ENCODE measurements at regions not wholly inside any gene's neighbourhood (a gene's known extent, or its start where the extent isn't known, plus 50 kb on each side); places are given as distances from the start of the nearest gene placed in this dataset.

DNA sequence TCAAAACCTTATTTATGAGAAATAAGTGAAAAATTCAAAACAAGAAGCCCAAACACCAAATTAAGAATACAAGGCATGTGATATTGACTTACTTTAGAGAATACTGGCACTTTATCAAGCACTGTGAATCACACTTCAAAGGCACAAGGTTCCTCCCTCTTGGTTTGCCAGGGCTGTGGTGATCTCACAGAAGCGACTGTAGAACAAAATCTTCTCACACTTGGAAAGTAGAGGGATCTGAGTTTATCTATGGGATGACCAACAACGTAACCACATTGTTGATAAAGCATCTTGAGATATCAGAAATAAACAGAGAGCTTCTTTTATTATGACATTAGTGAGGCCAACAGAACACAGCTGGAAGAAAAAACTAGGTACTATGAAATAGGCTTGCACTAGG lies 295.9 kb downstream of the NFIB start:
- TF ChIP-seq TCF4 (CRISPR knock-in tag; IDR thresholded peaks at IDR 0.05; ENCODE audit: borderline replicate concordance) = no peak
- TF ChIP-seq RARB (CRISPR knock-in tag; IDR thresholded peaks at IDR 0.05) = no peak
- no peak for ATAC-seq

- TF ChIP-seq BACH2 (CRISPR knock-in tag; IDR thresholded peaks at IDR 0.05; ENCODE audit: borderline replicate concordance) (no peak), OSR1 (CRISPR knock-in tag; IDR thresholded peaks at IDR 0.05) (no peak), POU6F1 (CRISPR knock-in tag; IDR thresholded peaks at IDR 0.05; ENCODE audit: borderline replicate concordance, low read depth) (no peak), ZFP3 (CRISPR knock-in tag; IDR thresholded peaks at IDR 0.05) (no peak), ISL1 (CRISPR knock-in tag; IDR thresholded peaks at IDR 0.05) (no peak), ZFP30 (CRISPR knock-in tag; IDR thresholded peaks at IDR 0.05) (no peak), CSDC2 (CRISPR knock-in tag; IDR thresholded peaks at IDR 0.05) (no peak), TSHZ2 (CRISPR knock-in tag; IDR thresholded peaks at IDR 0.05) (no peak), TOX (CRISPR knock-in tag; IDR thresholded peaks at IDR 0.05; ENCODE audit: borderline replicate concordance) (no peak), ZNF8 (CRISPR knock-in tag; IDR thresholded peaks at IDR 0.05) (no peak), SNAI2 (CRISPR knock-in tag; IDR thresholded peaks at IDR 0.05) (no peak), ZC3H10 (CRISPR knock-in tag; IDR thresholded peaks at IDR 0.05) (no peak), GLIS3 (CRISPR knock-in tag; IDR thresholded peaks at IDR 0.05) (no peak), ESRRG (CRISPR knock-in tag; IDR thresholded peaks at IDR 0.05) (no peak), TCF4 (CRISPR knock-in tag; IDR thresholded peaks at IDR 0.05; ENCODE audit: borderline replicate concordance) (no peak), ZNF70 (CRISPR knock-in tag; IDR thresholded peaks at IDR 0.05) (no peak), ARNTL (CRISPR knock-in tag; IDR thresholded peaks at IDR 0.05; ENCODE audit: borderline replicate concordance, low read depth) (no peak)
- TF ChIP-seq, protein P1, sequence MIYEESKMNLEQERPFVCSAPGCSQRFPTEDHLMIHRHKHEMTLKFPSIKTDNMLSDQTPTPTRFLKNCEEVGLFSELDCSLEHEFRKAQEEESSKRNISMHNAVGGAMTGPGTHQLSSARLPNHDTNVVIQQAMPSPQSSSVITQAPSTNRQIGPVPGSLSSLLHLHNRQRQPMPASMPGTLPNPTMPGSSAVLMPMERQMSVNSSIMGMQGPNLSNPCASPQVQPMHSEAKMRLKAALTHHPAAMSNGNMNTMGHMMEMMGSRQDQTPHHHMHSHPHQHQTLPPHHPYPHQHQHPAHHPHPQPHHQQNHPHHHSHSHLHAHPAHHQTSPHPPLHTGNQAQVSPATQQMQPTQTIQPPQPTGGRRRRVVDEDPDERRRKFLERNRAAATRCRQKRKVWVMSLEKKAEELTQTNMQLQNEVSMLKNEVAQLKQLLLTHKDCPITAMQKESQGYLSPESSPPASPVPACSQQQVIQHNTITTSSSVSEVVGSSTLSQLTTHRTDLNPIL (CRISPR knock-in tag; IDR thresholded peaks at IDR 0.05; ENCODE audit: low read depth) = no peak
- TF ChIP-seq, protein P2, sequence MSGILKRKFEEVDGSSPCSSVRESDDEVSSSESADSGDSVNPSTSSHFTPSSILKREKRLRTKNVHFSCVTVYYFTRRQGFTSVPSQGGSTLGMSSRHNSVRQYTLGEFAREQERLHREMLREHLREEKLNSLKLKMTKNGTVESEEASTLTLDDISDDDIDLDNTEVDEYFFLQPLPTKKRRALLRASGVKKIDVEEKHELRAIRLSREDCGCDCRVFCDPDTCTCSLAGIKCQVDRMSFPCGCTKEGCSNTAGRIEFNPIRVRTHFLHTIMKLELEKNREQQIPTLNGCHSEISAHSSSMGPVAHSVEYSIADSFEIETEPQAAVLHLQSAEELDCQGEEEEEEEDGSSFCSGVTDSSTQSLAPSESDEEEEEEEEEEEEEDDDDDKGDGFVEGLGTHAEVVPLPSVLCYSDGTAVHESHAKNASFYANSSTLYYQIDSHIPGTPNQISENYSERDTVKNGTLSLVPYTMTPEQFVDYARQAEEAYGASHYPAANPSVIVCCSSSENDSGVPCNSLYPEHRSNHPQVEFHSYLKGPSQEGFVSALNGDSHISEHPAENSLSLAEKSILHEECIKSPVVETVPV (CRISPR knock-in tag; IDR thresholded peaks at IDR 0.05) = no peak
- TF ChIP-seq, protein P3, sequence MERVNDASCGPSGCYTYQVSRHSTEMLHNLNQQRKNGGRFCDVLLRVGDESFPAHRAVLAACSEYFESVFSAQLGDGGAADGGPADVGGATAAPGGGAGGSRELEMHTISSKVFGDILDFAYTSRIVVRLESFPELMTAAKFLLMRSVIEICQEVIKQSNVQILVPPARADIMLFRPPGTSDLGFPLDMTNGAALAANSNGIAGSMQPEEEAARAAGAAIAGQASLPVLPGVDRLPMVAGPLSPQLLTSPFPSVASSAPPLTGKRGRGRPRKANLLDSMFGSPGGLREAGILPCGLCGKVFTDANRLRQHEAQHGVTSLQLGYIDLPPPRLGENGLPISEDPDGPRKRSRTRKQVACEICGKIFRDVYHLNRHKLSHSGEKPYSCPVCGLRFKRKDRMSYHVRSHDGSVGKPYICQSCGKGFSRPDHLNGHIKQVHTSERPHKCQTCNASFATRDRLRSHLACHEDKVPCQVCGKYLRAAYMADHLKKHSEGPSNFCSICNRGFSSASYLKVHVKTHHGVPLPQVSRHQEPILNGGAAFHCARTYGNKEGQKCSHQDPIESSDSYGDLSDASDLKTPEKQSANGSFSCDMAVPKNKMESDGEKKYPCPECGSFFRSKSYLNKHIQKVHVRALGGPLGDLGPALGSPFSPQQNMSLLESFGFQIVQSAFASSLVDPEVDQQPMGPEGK (CRISPR knock-in tag; IDR thresholded peaks at IDR 0.05; ENCODE audit: borderline replicate concordance) = no peak
- no peak for ATAC-seq
Measured at GRCh38 chr9:14014744-14015143, 299.2 kb downstream of the NFIB start.

DNA sequence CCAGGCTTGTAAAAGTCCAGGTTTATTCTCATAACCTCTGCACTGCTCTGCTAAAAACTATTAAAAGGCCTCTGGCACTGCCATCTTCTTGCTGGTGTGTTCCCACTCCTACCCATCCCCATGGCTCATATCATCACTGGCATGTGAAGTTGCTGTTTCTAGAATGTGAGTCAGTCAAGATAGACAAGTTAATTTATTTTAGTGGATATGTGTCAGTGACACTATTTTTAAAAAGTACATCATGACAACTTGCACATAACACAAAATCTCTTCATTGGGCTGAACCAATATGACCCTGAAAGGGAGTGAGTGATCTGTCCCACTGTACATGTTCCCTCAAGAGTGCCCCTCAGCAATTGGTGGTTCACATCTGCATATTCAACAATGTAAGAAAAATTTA lies 299.7 kb downstream of the NFIB start:
- TF ChIP-seq, protein P3 (CRISPR knock-in tag; IDR thresholded peaks at IDR 0.05; ENCODE audit: borderline replicate concordance) = no peak
- ATAC-seq = no peak

Measured in SK-N-SH treated with all-trans-retinoic acid at 6 μM for 48 hours (cell line).